ENCODE measurements at regions not wholly inside any gene's neighbourhood (a gene's known extent, or its start where the extent isn't known, plus 50 kb on each side); places are given as distances from the start of the nearest gene placed in this dataset.

DNA sequence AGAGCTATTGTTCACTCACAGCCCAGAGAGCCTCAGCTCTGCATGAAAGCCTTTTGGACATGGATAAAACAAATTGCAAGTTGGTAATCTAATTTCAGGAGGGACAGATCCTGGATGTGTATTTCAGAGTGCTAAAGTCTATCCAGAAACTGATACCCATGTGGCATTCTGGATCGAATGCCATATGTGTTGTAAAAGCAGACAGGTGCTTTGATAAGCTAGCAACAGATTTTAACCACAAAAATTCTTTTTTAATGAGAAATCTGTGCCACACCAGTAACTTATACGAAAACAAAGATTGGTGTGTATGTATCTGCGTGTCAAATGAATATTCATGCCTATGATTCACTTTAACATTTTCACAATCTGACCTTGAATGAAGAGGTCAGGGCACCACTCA, 936.6 kb upstream of the MAP3K7 start:
- 69 to 85% (median 77%) methylated on average over 3 of the region's 3 CpGs for WGBS, 4 donors
- DNase-seq: no peak
- Histone ChIP-seq H3K9me3 (peaks cover 0 to 2% (median 0%) of the 10 kb centered on the region in 12 donors), H3K27me3 (no peaks in the 10 kb centered on the region), H3K36me3 (no peaks in the 10 kb centered on the region), H3K4me1 (no peaks in the 10 kb centered on the region), H3K4me3 (no peak overlapping the region), H3K27ac (no peak overlapping the region)
- no peak for ATAC-seq
- TF ChIP-seq CTCF (IDR thresholded peaks at IDR 0.05) (no peak), POLR2A (IDR thresholded peaks at IDR 0.05) (no peak)
- intact Hi-C loops (cut with DNase I): no loop called here

GRCh38 chr6:91521999-91522398, 935.1 kb upstream of the MAP3K7 start:
- Histone ChIP-seq H3K27ac (no peak overlapping the region), H3K9me3 (no peaks in the 10 kb centered on the region), H3K4me3 (no peak overlapping the region), H3K4me1 (no peaks in the 10 kb centered on the region), H3K27me3 (no peaks in the 10 kb centered on the region), H3K36me3 (no peaks in the 10 kb centered on the region)
- no peak for TF ChIP-seq POLR2A (IDR thresholded peaks at IDR 0.05)
- TF ChIP-seq CTCF (IDR thresholded peaks at IDR 0.05): no peak
- DNase-seq: no peak
- ATAC-seq: no peak
- intact Hi-C loops (cut with DNase I): no loop called here

- Histone ChIP-seq H3K27ac (no peak overlapping the region), H3K36me3 (no peaks in the 10 kb centered on the region), H3K4me1 (no peaks in the 10 kb centered on the region), H3K4me3 (no peak overlapping the region), H3K27me3 (no peaks in the 10 kb centered on the region), H3K9me3 (no peaks in the 10 kb centered on the region)
- intact Hi-C loops (cut with DNase I): no loop called here
- TF ChIP-seq POLR2A (IDR thresholded peaks at IDR 0.05): no peak
- no peak for TF ChIP-seq CTCF (IDR thresholded peaks at IDR 0.05)
- DNase-seq (no peak), ATAC-seq (no peak)
- whole genome bisulfite sequencing, 4 donors: 69 to 87% (median 70%) methylated on average over 2 of the region's 2 CpGs
Observed at GRCh38 chr6:91509711-91510110, 922.8 kb upstream of the MAP3K7 start.

DNA sequence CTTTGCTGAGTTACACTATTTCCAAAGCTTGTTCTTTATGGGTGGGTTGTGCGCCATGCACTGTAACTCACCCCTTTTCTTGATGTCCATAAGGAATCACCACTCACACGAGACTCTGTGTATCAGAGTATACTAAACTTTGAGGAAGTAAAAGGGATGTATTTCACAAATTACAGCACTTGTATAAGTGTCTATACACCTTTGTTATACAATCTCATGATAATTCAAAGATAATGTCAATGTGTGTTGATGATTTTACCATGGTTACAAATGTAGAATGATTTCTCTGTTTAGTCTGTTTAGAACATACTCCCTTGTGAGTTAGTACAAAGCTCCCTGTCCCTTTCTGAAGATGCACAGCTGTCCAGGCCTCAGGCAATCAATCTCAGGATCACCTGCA, 922.2 kb upstream of the MAP3K7 start:
- H3K4me3 ChIP-seq: no peak overlapping the region
- H3K4me1 ChIP-seq: no peaks in the 10 kb centered on the region
- DNase-seq (no peak), ATAC-seq (no peak)
- WGBS, 4 donors: 83 to 90% (median 85%) methylated on average over 2 of the region's 2 CpGs
- TF ChIP-seq POLR2A (IDR thresholded peaks at IDR 0.05): no peak
- no peak for TF ChIP-seq CTCF (IDR thresholded peaks at IDR 0.05)
- H3K27me3 ChIP-seq: no peaks in the 10 kb centered on the region
- no peaks in the 10 kb centered on the region for H3K36me3 ChIP-seq
- intact Hi-C loops (cut with DNase I): no loop called here
- H3K27ac ChIP-seq: no peak overlapping the region
- H3K9me3 ChIP-seq: no peaks in the 10 kb centered on the region
